MM.1S (cell line): ENCODE measurements at regions not wholly inside any gene's neighbourhood (a gene's known extent, or its start where the extent isn't known, plus 50 kb on each side); places are given as distances from the start of the nearest gene placed in this dataset.

ENCODE experiments used
- DNase-seq: peaks from one replicate; pipeline ENCODE4 v3.0.0-alpha.2; 2015
- H2AFZ ChIP-seq: fragments of 300-600 bp; sonication (generic); 2 replicates; pipeline ENCODE4 v1.6.0; 2016; ENCODE audit warnings: antibody characterized with exemption, low read length
- H3F3A ChIP-seq: fragments of 300-600 bp; sonication (generic); 2 replicates; pipeline ENCODE4 v1.6.1; 2016; ENCODE audit warnings: mild to moderate bottlenecking, antibody characterized with exemption, low read length, moderate library complexity, mixed read lengths; ENCODE audit not compliant: insufficient read depth
- H3K27ac ChIP-seq: fragments of 300-600 bp; sonication (generic); 2 replicates; pipeline ENCODE4 v1.5.1; 2016; ENCODE audit warnings: mild to moderate bottlenecking, low read length
- H3K27me3 ChIP-seq: fragments of 300-600 bp; sonication (generic); replicated peaks from 2 replicates; pipeline ENCODE4 v1.6.0; 2016; ENCODE audit warnings: low read length; ENCODE audit not compliant: insufficient read depth
- H3K36me3 ChIP-seq: fragments of 300-600 bp; sonication (generic); replicated peaks from 2 replicates; pipeline ENCODE4 v1.6.1; 2016; ENCODE audit warnings: mild to moderate bottlenecking, low read length, mixed read lengths; ENCODE audit not compliant: insufficient read depth
- H3K4me1 ChIP-seq: fragments of 300-600 bp; sonication (generic); 2 replicates; pipeline ENCODE4 v1.6.1; 2016; ENCODE audit warnings: low read length, mixed read lengths
- H3K4me2 ChIP-seq: fragments of 300-600 bp; sonication (generic); 2 replicates; pipeline ENCODE4 v1.6.0; 2016; ENCODE audit warnings: low read depth, low read length
- H3K4me3 ChIP-seq: fragments of 300-600 bp; sonication (generic); 2 replicates; pipeline ENCODE4 v1.5.1; 2016; ENCODE audit warnings: low read length, mixed read lengths
- H3K79me2 ChIP-seq: fragments of 300-600 bp; sonication (generic); 2 replicates; pipeline ENCODE4 v1.6.1; 2016; ENCODE audit warnings: mixed run types, low read length, mixed read lengths
- H3K9ac ChIP-seq: fragments of 300-600 bp; sonication (generic); 2 replicates; pipeline ENCODE4 v1.6.1; 2016; ENCODE audit warnings: low read length, mixed read lengths
- H3K9me2 ChIP-seq: fragments of 300-600 bp; sonication (generic); replicated peaks from 2 replicates; pipeline ENCODE4 v1.6.1; 2016; ENCODE audit warnings: mild to moderate bottlenecking, low read length, mixed read lengths; ENCODE audit not compliant: insufficient read depth
- H3K9me3 ChIP-seq: fragments of 300-600 bp; sonication (generic); replicated peaks from 2 replicates; pipeline ENCODE4 v1.6.1; 2016; ENCODE audit warnings: mild to moderate bottlenecking, low read length, mixed read lengths; ENCODE audit not compliant: insufficient read depth
- H4K20me1 ChIP-seq: fragments of 300-600 bp; sonication (generic); 2 replicates; pipeline ENCODE4 v1.6.1; 2016; ENCODE audit warnings: mild to moderate bottlenecking, low read length, moderate library complexity, mixed read lengths; ENCODE audit not compliant: insufficient read depth
- CTCF ChIP-seq: fragments of 300-600 bp; sonication (generic); IDR thresholded peaks from 2 replicates; pipeline ENCODE4 v1.5.1; 2016; ENCODE audit warnings: antibody characterized with exemption, low read length, mixed read lengths
- EZH2 ChIP-seq: fragments of 300-600 bp; sonication (generic); optimal IDR thresholded peaks from 2 replicates; pipeline ENCODE3; 2017; ENCODE audit warnings: low read depth, mild to moderate bottlenecking, antibody characterized with exemption, low read length, mixed read lengths
- EZH2phosphoT487 ChIP-seq: fragments of 300-600 bp; sonication (generic); IDR thresholded peaks from 2 replicates; pipeline ENCODE4 v1.6.1; 2018; ENCODE audit warnings: antibody characterized with exemption, low read length

- Histone ChIP-seq H4K20me1 (no peaks in the 10 kb centered on the region), H3K9me2 (no peaks in the 10 kb centered on the region), H2AFZ (no peak overlapping the region), H3K4me1 (no peaks in the 10 kb centered on the region), H3K27ac (no peak overlapping the region), H3F3A (no peaks in the 10 kb centered on the region), H3K79me2 (no peaks in the 10 kb centered on the region), H3K4me2 (no peak overlapping the region), H3K9me3 (no peaks in the 10 kb centered on the region), H3K9ac (no peak overlapping the region), H3K4me3 (no peak overlapping the region), H3K36me3 (no peaks in the 10 kb centered on the region), H3K27me3 (no peaks in the 10 kb centered on the region)
- DNase-seq, result no peak
- no peak for TF ChIP-seq EZH2
- TF ChIP-seq EZH2phosphoT487, result no peak
- no peak for TF ChIP-seq CTCF
These were observed 101.8 kb upstream of the TLR3 start for GRCh38 chr4:185966997-185967775.

DNA sequence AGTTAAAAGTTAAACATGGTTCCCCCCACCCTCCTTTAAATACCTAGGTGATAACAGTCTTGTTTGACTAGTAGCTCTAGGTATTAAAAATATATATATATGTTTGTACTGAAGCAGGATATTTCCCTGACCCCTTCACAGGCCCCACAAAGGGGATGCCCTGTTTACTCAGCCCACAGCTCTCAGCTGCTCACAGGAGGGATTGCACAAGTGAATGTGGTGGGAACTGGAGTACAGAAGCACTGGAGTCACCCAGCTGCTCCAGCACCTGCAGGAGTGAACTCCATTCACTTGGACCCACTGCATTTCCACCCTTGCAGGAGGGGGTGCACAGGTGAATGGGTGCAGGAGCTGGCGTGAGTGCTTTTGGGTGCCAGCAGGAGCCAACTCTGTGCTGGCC, 99.3 kb upstream of the TLR3 start:
- TF ChIP-seq EZH2phosphoT487, result no peak
- Histone ChIP-seq H2AFZ (no peak overlapping the region), H3K27ac (no peak overlapping the region), H4K20me1 (no peaks in the 10 kb centered on the region), H3F3A (no peaks in the 10 kb centered on the region), H3K9me2 (no peaks in the 10 kb centered on the region), H3K36me3 (no peaks in the 10 kb centered on the region), H3K4me3 (no peak overlapping the region), H3K9me3 (no peaks in the 10 kb centered on the region), H3K4me2 (no peak overlapping the region), H3K4me1 (no peaks in the 10 kb centered on the region), H3K79me2 (no peaks in the 10 kb centered on the region), H3K9ac (no peak overlapping the region), H3K27me3 (no peaks in the 10 kb centered on the region)
- no peak for DNase-seq

- Histone ChIP-seq H3K27me3 (no peaks in the 10 kb centered on the region), H3K9me2 (no peaks in the 10 kb centered on the region), H3K4me3 (no peak overlapping the region), H3F3A (no peaks in the 10 kb centered on the region), H3K79me2 (no peaks in the 10 kb centered on the region), H3K4me1 (peaks cover 2% of the 10 kb centered on the region; the same call in 1 of the 2 replicates), H3K27ac (no peak overlapping the region), H3K9me3 (no peaks in the 10 kb centered on the region), H3K9ac (no peak overlapping the region), H2AFZ (no peak overlapping the region), H4K20me1 (no peaks in the 10 kb centered on the region), H3K4me2 (no peak overlapping the region), H3K36me3 (no peaks in the 10 kb centered on the region)
- TF ChIP-seq EZH2 (no peak), EZH2phosphoT487 (no peak), CTCF (no peak)
- DNase-seq, result no peak
These were observed 80.9 kb upstream of the TLR3 start for GRCh38 chr4:185987961-185988627.

GRCh38 chr4:185991770-185992169, 77.2 kb upstream of the TLR3 start:
- Histone ChIP-seq H3K9me3 (no peaks in the 10 kb centered on the region), H3K27ac (no peak overlapping the region), H3K4me3 (no peak overlapping the region), H3K4me2 (no peak overlapping the region; the same call in 1 of the 2 replicates), H2AFZ (no peak overlapping the region), H4K20me1 (no peaks in the 10 kb centered on the region), H3K9ac (no peak overlapping the region), H3K9me2 (no peaks in the 10 kb centered on the region), H3K36me3 (no peaks in the 10 kb centered on the region), H3K27me3 (no peaks in the 10 kb centered on the region), H3K79me2 (no peaks in the 10 kb centered on the region), H3F3A (no peaks in the 10 kb centered on the region), H3K4me1 (peaks cover 2% of the 10 kb centered on the region; the same call in 1 of the 2 replicates)
- TF ChIP-seq EZH2 (no peak), CTCF (no peak), EZH2phosphoT487 (no peak)
- no peak for DNase-seq
